Endothelial cell of umbilical vein (primary cell): ENCODE measurements at regions not wholly inside any gene's neighbourhood (a gene's known extent, or its start where the extent isn't known, plus 50 kb on each side); places are given as distances from the start of the nearest gene placed in this dataset.
"Not testable (repeated sequence)": the region's sequence is repeated elsewhere in the genome, so short reads cannot be mapped to it uniquely, and the experiment has no call there.

Source experiments
- CTCF ChIP-seq, 2 donors: IDR thresholded peaks; 1 replicate in 1 of 2; 2 replicates in 1 of 2; pipeline ENCODE4 v1.5.1; 2011; ENCODE audit warnings: low read length in 2 of 2, mild to moderate bottlenecking in 2 of 2, moderate library complexity in 2 of 2, control low read depth in 1 of 2, inconsistent platforms in 1 of 2, low read depth in 1 of 2; ENCODE audit not compliant: insufficient read depth in 1 of 2; ENCODE audit errors: extremely low read depth in 1 of 2
- EZH2 ChIP-seq: IDR thresholded peaks from 2 replicates; pipeline ENCODE4 v1.6.1; 2012; ENCODE audit warnings: borderline replicate concordance, low read depth, mild to moderate bottlenecking, moderate library complexity, low read length, inconsistent platforms; ENCODE audit not compliant: severe bottlenecking
- MAX ChIP-seq: IDR thresholded peaks from 2 replicates; pipeline ENCODE4 v1.6.1; 2011; ENCODE audit not compliant: insufficient read depth, insufficient read length
- POLR2A ChIP-seq: IDR thresholded peaks from 2 replicates; pipeline ENCODE4 v1.6.1; 2012; ENCODE audit warnings: low read depth, mild to moderate bottlenecking, control low read depth, low read length

GRCh38 chr2:188034102-188034501, 257.6 kb upstream of the GULP1 start:
- not testable (repeated sequence) for TF ChIP-seq POLR2A; CTCF (IDR thresholded peaks at IDR 0.05; ENCODE audit: extremely low read depth in 1 of 2, insufficient read depth in 1 of 2, low read depth in 1 of 2, low read length in 2 of 2); MAX; EZH2
